HG03565 (cell line): ENCODE measurements at regions not wholly inside any gene's neighbourhood (a gene's known extent, or its start where the extent isn't known, plus 50 kb on each side); places are given as distances from the start of the nearest gene placed in this dataset.
"Not testable (repeated sequence)": the region's sequence is repeated elsewhere in the genome, so short reads cannot be mapped to it uniquely, and the experiment has no call there.

Experiments used
- ATAC-seq: cut with Tn5 transposase; IDR thresholded peaks from one replicate; pipeline ENCODE4 v1.9.1; 2021; ENCODE audit warnings: mild to moderate bottlenecking, moderate library complexity; ENCODE audit not compliant: unreplicated experiment

DNA sequence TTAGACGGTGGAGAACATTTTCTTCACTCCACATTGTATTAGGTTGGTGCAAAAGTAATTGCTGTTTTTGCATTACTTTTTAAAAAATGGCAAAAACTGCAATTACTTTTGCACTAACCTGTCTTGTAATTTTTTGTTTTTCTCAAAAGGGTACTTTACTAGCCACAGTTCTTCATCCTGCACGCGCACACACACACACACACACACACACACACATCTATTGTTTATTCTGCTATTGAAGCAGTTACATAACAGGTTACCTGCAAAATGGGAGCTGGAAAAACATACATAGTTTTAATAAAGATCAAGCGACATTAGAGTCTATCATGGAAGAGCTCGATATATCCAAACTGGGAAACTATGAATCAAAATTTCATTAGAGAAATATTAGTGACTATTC lies 235.2 kb downstream of the SIM1 start:
- no peak for ATAC-seq

DNA sequence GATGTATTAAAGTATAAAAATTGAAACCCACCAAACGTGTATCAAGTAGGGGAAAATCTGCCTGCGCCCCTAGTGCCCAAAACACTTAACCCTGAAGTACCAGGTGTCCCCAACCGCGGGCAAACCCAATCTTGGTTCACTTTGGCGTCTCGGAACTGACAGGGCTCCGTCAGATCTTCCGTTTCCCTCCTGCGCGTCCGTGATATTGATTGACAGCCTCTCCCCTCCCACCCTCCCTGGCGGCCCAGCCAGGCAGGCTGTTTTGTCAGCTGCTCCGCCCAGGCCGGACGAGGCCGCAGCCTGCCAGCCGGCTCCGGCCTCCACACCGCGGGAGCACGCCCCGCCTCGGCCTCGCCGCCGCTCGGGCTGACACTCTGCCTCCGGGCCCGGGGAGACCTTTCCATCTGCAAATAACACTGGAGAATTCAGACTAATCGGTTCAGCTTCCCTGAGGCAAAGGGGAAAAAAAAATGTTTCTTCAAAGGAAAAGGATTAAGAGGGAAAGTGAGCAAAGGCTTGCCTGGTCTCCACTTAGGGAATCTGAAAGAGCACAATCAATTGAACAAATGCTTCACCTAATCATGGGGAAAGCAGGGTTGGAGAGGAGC lies 234.9 kb upstream of the MCHR2 start:
- peak; percentile 98 for ATAC-seq

DNA sequence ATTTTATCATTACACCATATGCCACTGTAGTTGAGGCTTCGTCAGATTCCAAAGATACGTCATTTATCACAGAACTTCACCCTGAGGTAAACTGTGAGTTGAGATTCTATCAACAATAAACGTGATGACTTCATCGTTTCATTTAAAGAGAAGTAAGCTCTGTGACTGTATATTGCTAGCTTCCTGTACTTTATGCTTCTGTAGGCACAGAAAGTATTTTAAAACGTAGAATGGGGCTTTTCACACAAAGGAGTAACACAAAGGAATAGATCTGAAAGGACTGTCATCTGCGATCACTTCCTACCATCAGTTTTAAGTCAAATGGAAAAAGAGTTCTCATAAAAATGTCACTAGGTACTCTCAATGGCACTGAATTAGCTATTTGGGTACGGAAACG lies 234.4 kb upstream of the MCHR2 start:
- ATAC-seq, result peak; percentile 10

DNA sequence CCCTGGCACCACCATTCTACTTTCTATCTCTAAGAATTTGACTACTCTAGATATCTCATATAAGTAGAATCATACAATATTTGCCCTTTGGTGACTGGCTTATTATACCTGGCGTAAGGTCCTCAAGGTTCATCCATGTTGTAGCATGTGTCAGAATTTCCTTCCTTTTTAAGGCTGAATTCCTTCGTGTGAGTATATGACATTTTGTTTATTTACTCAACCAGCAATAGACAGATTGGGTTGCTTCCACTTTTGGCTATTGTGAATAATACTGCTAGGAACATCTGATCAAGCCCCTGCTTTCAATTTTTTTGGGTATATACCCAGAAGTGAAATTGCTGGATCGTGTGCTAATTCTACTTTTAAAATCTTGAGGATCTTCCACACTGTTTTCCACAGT lies 232.8 kb upstream of the MCHR2 start:
- ATAC-seq, result no peak

DNA sequence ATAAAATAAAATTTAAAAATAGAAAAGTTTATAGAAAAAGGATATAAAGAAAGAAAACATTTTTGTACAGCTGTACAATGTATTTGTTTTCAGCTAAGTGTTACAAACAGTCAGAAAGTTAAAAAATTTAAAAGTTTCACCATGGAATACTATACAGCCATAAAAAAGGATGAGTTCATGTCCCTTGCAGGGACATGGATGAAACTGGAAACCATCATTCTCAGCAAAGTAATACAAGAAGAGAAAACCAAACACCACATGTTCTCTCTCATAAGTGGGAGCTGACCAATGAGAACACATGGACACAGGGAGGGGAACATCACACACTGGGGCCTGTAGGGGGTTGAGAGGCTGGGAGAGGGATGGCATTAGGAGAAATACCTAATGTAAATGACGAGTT lies 229.9 kb upstream of the MCHR2 start:
- not testable (repeated sequence) for ATAC-seq

DNA sequence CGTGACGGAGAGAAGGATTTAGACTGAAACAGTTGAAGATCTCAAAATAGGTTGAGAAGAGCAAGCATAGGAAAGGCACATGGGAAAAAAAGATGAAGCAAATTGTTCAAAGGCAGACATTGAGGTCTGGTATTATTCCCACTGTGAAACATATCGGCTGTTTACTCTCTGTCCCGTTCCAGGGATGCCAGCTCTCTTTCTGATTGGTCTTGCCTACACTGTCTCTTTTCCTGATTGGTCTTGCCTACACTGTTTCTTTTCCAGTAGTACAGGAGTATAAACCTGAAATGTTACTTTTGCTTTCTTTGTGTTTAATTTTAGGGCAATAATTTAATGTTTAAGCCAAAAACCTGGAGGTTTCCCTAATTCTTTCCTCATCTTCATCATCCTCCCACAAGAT lies 226.5 kb upstream of the MCHR2 start:
- no peak for ATAC-seq

DNA sequence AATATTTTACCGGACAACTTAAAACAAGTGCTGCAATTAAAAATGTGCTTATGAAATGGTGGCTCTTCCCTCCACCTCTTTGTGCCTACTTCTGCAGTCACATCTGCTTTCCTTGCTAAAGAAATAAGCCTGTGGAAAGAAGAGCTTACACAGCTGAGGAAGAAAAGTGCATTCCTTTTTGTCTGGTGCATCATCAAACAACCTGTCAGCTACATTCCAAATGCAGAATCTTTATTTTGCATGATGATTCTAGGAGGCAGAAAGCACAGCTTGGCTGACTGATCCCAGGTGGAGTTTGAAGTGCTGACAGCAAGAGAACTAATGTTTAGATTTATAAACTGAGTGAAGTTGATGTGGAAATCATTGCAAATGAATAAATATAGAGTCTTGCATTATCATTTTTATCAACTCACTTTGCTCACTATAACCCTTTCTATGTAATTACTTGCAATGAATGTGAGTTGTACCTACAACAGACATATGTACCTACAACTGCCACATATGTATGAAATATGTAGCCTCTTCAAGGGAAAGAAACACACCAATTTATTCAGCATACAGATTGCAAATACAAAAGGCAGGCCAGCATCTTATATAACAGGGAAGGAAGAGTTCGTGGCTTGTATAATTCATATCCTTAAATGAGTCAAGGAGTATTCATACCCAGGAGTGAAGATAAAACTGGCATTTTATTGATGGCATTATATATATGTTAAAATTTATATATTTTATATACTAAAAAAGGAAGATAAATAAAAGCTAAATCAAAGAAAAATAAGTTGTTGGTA lies 223.4 kb upstream of the MCHR2 start:
- no peak for ATAC-seq

DNA sequence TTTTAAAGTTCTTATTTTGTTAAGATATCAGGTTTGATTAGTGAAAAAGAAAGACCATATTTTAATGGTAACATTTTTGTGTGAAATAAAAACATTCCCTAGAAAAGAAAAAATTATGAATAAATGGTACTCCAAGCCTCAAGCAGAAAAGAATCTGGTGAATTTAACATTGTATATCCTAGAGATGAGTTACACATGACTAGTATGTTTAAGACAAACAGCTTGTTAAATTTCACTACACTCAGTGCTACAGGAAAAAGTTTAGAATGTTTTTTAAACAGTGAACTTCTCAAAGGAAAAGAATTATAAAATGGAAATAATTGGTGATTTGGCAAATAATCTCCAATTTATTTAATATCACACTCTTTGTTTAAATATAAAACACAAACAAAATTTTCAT lies 222.7 kb upstream of the MCHR2 start:
- ATAC-seq, result no peak

DNA sequence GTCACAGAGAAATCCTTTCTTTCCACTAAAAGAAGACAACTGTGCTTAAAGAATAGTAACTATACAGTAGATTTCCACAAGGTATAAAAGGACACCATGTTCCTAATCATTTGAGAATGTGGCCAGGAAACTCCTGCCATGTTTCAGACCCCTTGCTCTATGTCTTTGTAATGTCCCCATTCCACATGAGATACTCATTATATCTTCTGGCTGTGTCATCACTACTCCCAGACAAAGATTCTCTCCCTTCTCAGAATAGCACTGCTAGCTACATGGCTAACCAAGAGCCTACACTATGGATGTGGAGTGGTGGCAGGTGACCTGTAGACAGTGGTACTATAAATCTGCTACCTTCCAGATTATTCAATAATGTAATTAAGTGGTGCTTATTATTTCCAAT lies 218.1 kb upstream of the MCHR2 start:
- ATAC-seq, result no peak

DNA sequence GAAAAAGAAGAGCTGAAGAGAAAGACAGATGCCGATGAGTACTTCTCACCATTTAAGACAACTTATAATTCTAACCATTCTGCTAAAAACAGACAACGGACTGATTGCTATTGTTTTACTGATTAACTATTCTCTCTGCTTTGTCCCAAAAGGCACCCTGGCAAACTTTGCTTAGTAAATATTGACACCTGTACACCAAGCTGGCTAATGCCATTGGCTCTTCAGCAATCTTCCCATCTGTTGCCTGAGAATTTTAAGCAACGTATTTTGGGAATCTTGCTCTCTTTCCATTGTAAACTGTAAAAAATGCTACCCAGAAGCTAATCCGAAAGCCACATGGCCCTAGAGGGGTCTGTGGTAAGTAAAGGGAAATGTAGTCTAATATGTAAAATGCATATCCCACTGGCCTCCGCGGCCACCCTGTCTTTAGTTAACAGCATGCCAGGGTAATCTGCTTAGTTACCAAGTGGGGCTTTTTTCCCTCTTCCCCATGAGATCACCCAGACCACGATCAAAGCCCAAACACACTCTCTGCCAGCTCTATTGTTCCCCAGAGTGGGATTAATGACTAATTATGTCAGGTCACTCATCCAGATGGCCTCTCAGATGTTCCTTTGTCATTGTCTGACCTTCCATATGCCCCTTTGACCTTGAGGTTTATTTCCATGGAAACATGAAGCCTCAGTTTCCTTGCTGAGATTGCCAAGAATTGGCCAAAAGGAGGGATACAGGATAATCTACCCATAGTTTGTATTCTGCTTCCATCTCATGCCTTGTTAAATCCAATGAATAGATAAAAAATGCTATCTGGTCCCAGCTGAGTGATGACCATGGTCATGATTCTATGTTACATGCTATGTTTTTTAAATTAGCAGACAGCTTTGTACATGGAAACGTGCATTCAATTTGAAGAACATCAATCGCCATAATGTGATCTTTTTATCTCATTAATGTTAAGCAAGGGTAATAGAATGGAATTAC lies 216.4 kb upstream of the MCHR2 start:
- no peak for ATAC-seq

DNA sequence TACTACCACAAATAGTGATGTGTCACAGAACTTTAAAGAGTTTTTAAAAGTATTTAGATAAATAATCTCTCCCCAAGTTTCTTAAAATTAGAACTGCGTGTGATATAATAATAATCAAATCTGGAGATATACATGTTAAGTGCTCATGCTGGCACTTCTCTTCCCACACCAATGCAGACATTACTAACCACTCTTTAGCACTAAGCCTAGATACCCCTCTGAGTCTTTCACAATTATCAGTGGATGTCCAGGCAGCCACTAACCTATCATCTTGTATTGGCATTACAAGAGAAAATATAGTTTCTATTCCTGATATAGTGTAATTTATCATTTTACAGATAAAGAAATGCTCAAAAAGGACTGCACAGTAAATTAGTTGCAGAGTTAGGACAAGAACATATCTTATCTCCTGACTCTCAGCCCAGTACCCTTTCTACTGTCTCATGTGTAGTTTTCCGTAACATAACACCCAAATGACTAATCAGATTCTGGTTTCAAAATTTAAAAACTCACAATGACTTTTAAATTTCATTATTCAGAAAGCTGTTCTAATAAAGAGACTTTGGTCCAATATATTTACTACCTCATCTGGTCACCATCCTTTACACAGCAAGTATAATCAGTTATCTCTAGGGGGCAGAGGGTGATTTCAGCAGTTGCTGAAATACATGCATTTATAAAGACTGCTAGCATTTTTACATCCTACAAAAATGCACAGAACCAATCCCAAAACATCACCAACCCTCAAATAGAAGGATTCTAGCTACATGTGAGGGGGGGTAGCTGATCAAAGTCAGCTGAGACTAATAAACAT lies 215.5 kb upstream of the MCHR2 start:
- ATAC-seq, result no peak

DNA sequence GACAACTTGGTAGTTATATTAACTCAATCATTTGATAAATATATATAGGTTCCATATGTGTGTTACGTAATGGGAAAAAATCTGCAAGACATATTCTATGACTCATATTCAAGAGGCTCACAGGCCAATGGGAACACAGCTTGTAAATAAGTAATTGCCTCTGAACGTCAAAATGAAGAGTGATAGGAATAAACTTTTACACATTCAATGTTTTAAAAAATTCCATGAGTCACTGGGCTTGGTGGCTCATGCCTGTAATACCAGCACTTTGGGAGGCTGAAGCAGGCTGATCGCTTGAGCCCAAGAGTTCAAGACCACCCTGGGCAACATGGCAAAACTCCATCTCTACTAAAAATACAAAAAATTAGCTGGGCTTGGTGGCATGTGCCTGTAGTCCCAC lies 209.4 kb upstream of the MCHR2 start:
- no peak for ATAC-seq

DNA sequence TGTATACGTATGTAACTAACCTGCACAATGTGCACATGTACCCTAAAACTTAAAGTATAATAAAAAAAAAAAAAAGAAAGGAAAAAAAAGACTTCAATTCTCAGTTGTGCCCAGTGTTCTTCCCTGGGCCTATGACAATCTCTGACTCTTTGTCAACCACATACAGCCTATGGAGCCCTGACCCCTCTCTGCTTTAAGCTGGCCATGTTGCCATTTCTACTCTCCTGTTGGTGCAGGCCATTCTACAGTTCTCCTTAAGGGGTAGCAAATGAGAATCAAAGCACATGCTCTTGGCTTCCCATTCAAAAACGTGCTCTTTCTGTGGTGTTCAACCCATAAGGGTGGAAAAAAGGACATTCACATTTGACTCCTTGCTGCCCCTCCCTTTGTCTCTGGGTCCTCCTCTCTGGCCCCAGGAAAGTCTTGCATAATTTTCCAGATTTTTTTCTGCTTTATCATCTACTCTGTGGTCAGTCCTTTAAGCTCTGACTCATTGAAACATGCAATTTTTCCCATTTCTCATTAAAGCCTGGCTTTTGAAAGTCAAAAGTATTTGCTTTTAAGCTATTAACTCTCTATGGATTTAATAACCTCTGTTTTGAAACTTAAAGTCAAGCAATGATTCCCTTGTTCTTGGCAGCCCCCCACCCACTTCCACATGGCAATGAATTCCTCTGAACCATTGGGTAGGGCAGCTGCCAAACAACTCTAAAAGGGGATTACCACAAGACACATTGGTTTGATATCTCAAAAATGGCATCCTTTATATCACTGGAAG lies 208.6 kb upstream of the MCHR2 start:
- no peak for ATAC-seq

DNA sequence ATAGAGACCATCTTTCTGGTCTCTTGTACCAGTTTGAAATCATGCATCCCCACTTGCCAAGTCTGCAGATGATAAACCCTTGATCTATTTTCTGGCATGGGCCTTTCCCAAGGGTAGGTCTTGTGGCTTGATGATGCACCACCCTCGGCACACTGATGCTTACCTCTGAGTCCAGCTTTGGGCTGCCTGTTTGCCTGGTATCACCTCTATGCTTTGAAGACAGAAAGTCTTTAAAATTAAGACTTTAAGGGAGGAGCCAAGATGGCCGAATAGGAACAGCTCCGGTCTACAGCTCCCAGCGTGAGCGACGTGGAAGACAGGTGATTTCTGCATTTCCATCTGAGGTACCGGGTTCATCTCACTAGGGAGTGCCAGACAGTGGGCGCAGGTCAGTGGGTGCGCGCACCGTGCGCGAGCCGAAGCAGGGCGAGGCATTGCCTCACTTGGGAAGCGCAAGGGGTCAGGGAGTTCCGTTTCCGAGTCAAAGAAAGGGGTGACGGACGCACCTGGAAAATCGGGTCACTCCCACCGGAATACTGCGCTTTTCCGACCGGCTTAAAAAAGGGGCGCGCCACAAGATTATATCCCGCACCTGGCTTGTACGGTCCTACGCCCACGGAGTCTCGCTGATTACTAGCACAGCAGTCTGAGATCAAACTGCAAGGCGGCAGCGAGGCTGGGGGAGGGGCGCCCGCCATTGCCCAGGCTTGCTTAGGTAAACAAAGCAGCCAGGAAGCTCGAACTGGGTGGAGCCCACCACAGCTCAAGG lies 202.4 kb upstream of the MCHR2 start:
- not testable (repeated sequence) for ATAC-seq

DNA sequence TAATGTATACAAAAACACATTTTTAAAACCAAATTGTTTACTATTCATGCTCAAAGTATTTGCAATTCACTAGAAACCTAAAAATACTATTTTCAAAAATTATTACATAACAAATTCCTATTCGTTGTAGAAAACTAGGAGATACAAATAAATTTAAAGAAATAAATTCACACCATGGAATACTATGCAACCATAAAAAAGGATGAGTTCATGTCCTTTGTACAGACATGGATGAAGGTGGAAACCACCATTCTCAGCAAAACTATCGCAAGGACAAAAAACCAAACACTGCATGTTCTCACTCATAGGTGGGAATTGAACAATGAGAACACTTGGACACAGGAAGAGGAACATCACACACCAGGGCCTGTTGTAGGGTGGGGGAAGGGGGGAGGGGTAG lies 201.2 kb upstream of the MCHR2 start:
- not testable (repeated sequence) for ATAC-seq

DNA sequence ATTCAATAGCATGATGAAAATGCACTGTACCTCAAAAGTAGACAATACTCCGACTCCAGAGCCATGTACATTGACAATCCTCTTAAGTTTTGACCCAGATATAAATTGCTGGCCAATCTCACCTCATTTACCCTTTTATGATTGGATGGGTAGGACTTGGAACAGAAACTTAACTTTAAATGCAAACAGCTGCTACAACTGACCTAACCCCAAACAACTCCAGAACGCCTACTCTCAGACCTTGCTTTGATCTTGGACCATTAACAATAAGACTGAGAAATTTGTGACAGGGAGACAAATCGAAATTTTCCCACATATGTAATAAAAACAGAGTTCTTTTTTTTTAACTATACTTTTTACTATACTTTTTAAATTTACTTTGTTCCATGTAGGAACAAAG lies 200.5 kb upstream of the MCHR2 start:
- ATAC-seq, result no peak

DNA sequence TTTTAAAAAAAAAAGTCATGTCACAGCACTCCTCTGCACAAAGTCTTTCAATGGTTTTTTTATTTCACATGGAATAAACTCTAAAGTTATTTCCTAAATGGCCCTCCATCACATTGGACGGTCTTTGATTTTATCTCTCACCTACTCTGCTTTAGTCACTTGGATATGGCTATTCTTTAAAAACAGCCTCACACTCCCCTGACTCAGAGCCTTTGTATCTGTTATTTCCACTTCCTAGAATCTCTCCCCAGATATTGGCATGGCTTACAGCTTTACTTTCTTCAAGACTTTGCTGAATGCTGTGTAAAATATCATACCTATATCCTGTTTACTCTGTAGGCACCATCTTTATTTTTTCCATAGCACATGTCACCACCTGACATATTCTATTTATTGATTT lies 194.7 kb upstream of the MCHR2 start:
- ATAC-seq, result no peak

DNA sequence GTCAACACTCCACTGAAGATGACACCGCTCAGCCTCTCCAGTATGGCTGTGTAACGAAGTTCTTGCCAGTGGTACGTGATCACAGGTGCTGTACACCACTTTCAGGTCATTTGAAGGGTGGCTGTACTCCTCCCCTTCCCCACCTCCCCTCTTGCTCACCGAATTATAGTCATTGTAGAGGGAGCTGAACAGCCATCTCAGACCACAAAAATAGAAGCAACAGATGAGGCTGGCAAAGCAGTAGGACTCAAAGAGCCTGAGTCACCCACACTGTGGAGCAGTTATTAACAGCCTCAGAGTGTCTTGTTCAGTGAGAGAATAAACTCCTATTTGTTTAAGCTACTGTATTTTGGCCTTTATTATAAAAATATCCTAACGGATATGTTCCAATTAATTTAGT lies 192.5 kb upstream of the MCHR2 start:
- no peak for ATAC-seq

DNA sequence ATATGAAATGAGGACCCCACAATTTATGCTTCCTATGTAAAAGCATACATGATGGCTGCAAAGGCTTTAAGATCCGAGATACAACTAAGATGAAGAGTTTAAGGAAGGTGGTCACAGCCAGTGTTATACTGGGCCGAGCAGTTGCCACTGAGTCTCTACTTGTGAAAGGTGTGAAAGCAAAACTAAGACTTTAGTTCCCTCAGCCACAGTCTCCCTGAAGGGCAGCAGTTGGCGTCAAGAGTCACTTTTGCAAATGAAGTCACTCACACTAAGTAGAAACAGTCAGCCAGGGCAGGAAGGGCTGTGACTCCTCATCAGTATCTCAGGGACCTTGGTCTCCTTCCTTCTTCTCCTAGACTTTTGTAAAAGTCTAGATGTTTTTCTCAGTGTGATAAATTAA lies 191.6 kb upstream of the MCHR2 start:
- ATAC-seq, result peak; percentile 72
